ENCODE measurements at regions not wholly inside any gene's neighbourhood (a gene's known extent, or its start where the extent isn't known, plus 50 kb on each side); places are given as distances from the start of the nearest gene placed in this dataset.

- no peak overlapping the region for H3K4me3 ChIP-seq (ENCODE audit: low read depth, low read length)
- DNase-seq (ENCODE audit: low read depth, low spot score): no peak
- no peak for TF ChIP-seq CTCF (IDR thresholded peaks at IDR 0.05; ENCODE audit: low read depth, low read length)
- in situ Hi-C loops (cut with HindIII; ENCODE audit: low sequenced_read_pairs): no loop called here
Observed at GRCh38 chr4:175944126-175944910, 121.3 kb upstream of the WDR17 start.

- DNase-seq (ENCODE audit: low read depth, low spot score): no peak
- no peak overlapping the region for H3K4me3 ChIP-seq (ENCODE audit: low read depth, low read length)
- in situ Hi-C loops (cut with HindIII; ENCODE audit: low sequenced_read_pairs): no loop called here
- no peak for TF ChIP-seq CTCF (IDR thresholded peaks at IDR 0.05; ENCODE audit: low read depth, low read length)
Observed at GRCh38 chr4:175946472-175947116, 119.0 kb upstream of the WDR17 start.

GRCh38 chr4:175947117-175947722 lies 118.4 kb upstream of the WDR17 start:
- peak; percentile 50 for DNase-seq (ENCODE audit: low read depth, low spot score)
- TF ChIP-seq CTCF (IDR thresholded peaks at IDR 0.05; ENCODE audit: low read depth, low read length): peak; percentile 65
- no peak overlapping the region for H3K4me3 ChIP-seq (ENCODE audit: low read depth, low read length)
- in situ Hi-C loops (cut with HindIII; ENCODE audit: low sequenced_read_pairs): no loop called here

- TF ChIP-seq CTCF (IDR thresholded peaks at IDR 0.05; ENCODE audit: low read depth, low read length): no peak
- DNase-seq (ENCODE audit: low read depth, low spot score): peak; percentile 33
- no peak overlapping the region for H3K4me3 ChIP-seq (ENCODE audit: low read depth, low read length)
- in situ Hi-C loops (cut with HindIII; ENCODE audit: low sequenced_read_pairs): no loop called here
Observed at GRCh38 chr4:175951794-175952193, 113.8 kb upstream of the WDR17 start.

- no peak for DNase-seq (ENCODE audit: low read depth, low spot score)
- TF ChIP-seq CTCF (IDR thresholded peaks at IDR 0.05; ENCODE audit: low read depth, low read length): no peak
- in situ Hi-C loops (cut with HindIII; ENCODE audit: low sequenced_read_pairs): no loop called here
Observed at GRCh38 chr4:175953116-175953515, 112.5 kb upstream of the WDR17 start.

GRCh38 chr4:175953960-175954521 lies 111.6 kb upstream of the WDR17 start:
- TF ChIP-seq CTCF (IDR thresholded peaks at IDR 0.05; ENCODE audit: low read depth, low read length): peak; percentile 31
- H3K4me3 ChIP-seq (ENCODE audit: low read depth, low read length): no peak overlapping the region
- DNase-seq (ENCODE audit: low read depth, low spot score): no peak
- in situ Hi-C loops (cut with HindIII; ENCODE audit: low sequenced_read_pairs): no loop called here

More at GRCh38 chr4:175953116-175953515, 112.5 kb upstream of the WDR17 start:
- H3K4me3 ChIP-seq (ENCODE audit: low read depth, low read length): no peak overlapping the region
